Fibroblast of skin of right biceps (primary cell): ENCODE measurements at regions not wholly inside any gene's neighbourhood (a gene's known extent, or its start where the extent isn't known, plus 50 kb on each side); places are given as distances from the start of the nearest gene placed in this dataset.
"Not testable (repeated sequence)": the region's sequence is repeated elsewhere in the genome, so short reads cannot be mapped to it uniquely, and the experiment has no call there.

Experiments used
- DNase-seq: peaks from one replicate; pipeline ENCODE4 v3.0.0-alpha.2; 2013

- DNase-seq, result no peak
Measured at GRCh38 chr15:29550834-29551465, 271.3 kb downstream of the TJP1 start.

- no peak for DNase-seq
Measured at GRCh38 chr15:29548006-29548405, 274.3 kb downstream of the TJP1 start.

- DNase-seq, result no peak
Measured at GRCh38 chr15:29544513-29545128, 275.0 kb upstream of the NSMCE3 start.

GRCh38 chr15:29542994-29543393 lies 273.4 kb upstream of the NSMCE3 start:
- DNase-seq, result no peak

- no peak for DNase-seq
Measured at GRCh38 chr15:29541309-29541708, 271.7 kb upstream of the NSMCE3 start.

GRCh38 chr15:29540479-29540878 lies 270.9 kb upstream of the NSMCE3 start:
- DNase-seq, result no peak

- DNase-seq, result no peak
Measured at GRCh38 chr15:29539736-29540135, 270.1 kb upstream of the NSMCE3 start.

- DNase-seq, result no peak
Measured at GRCh38 chr15:29538044-29538443, 268.4 kb upstream of the NSMCE3 start.

GRCh38 chr15:29535952-29536351 lies 266.3 kb upstream of the NSMCE3 start:
- no peak for DNase-seq

GRCh38 chr15:29534378-29534777 lies 264.8 kb upstream of the NSMCE3 start:
- DNase-seq, result no peak

GRCh38 chr15:29533647-29534046 lies 264.0 kb upstream of the NSMCE3 start:
- DNase-seq, result no peak

- no peak for DNase-seq
Measured at GRCh38 chr15:29532296-29532695, 262.7 kb upstream of the NSMCE3 start.

GRCh38 chr15:29530966-29531365 lies 261.3 kb upstream of the NSMCE3 start:
- DNase-seq, result no peak

GRCh38 chr15:29529043-29529442 lies 259.4 kb upstream of the NSMCE3 start:
- DNase-seq, result no peak

GRCh38 chr15:29528276-29528675 lies 258.7 kb upstream of the NSMCE3 start:
- no peak for DNase-seq

GRCh38 chr15:29526802-29527201 lies 257.2 kb upstream of the NSMCE3 start:
- DNase-seq, result no peak

GRCh38 chr15:29522373-29523276 lies 253.0 kb upstream of the NSMCE3 start:
- no peak for DNase-seq

- DNase-seq, result no peak
Measured at GRCh38 chr15:29518442-29518841, 248.8 kb upstream of the NSMCE3 start.

- DNase-seq, result no peak
Measured at GRCh38 chr15:29517829-29518228, 248.2 kb upstream of the NSMCE3 start.

GRCh38 chr15:29516929-29517328 lies 247.3 kb upstream of the NSMCE3 start:
- no peak for DNase-seq

- no peak for DNase-seq
Measured at GRCh38 chr15:29514926-29515325, 245.3 kb upstream of the NSMCE3 start.

GRCh38 chr15:29511663-29512062 lies 242.0 kb upstream of the NSMCE3 start:
- DNase-seq, result no peak

GRCh38 chr15:29505535-29505934 lies 235.9 kb upstream of the NSMCE3 start:
- not testable (repeated sequence) for DNase-seq
